ENCODE measurements at regions not wholly inside any gene's neighbourhood (a gene's known extent, or its start where the extent isn't known, plus 50 kb on each side); places are given as distances from the start of the nearest gene placed in this dataset.
"Not testable (repeated sequence)": the region's sequence is repeated elsewhere in the genome, so short reads cannot be mapped to it uniquely, and the experiment has no call there.

DNA sequence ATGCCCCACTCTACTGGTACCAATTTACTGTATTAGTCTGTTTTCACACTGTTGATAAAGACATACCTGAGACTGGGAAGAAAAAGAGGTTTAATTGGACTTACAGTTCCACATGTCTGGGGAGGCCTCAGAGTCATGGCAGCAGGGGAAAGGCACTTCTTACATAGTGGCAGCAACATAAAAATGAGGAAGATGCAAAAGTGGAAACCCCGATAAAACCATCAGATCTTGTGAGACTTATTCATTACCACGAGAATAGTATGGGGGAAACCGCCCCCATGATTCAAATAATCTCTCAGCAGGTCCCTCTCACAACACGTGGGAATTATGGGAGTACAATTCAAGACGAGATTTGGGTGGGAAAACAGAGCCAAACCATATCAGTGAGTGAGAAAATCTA, 251.2 kb downstream of the SATB1 start:
- H3K4me1 Mint-ChIP-seq; H3K36me3 Mint-ChIP-seq (ENCODE audit: insufficient read depth); H3K27ac Mint-ChIP-seq (ENCODE audit: low read depth); DNase-seq (ENCODE audit: low spot score in 2 of 2); H3K9me3 Mint-ChIP-seq; ATAC-seq (replicated peaks; ENCODE audit: extremely low read depth, poor library complexity, severe bottlenecking); H3K4me3 Mint-ChIP-seq: not testable (repeated sequence)
- peaks cover 21% of the 10 kb centered on the region for H3K27me3 Mint-ChIP-seq

DNA sequence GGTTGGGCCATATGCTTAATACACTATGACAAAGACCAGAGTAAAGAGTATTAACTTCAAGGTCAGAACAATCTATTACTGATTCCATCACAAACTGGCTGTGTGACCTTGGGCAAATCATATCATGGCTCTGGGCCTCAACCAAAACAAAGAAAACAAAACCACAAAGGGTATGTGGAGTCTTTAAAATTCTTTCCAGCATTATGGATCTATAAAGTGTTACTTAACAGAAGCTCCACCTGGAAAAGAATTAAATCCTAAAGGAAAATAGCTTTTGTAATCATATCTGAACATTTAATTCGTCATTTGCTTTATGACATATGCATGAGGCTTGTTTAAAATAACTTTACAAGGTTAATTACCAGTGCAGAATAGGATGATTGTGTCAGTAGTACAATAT, 265.5 kb downstream of the SATB1 start:
- H3K27me3 Mint-ChIP-seq, result peaks cover 23% of the 10 kb centered on the region

DNA sequence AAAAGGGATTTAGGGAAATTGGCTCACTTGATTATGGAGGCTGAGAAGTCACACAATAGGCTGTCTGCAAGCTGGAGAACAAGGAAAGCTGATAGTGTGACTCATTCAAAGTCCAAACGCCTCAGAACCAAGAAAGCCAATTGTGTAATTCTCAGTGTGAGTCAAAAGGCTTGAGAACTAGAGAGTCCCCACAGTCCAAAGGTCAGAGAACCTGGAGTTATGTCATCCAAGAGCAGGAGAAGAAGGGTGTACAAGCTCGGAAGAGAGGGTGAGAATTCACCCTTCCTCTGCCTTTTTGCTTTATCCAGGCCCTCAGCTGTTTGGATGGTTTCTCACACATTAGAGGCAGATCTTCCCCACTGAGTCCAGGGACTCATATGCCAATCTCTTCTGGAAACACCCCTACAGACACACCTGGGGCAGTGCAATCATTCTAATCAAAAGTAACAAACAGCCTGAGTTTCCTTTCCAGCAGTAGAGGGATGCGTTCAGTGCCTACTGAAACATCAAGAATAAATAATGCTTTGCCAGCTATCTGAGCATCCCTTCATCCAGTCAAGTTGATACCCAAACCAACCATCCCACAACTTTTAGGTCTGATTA, 271.5 kb downstream of the SATB1 start:
- Mint-ChIP-seq H3K4me3 (no peak overlapping the region), H3K4me1 (no peaks in the 10 kb centered on the region), H3K9me3 (no peaks in the 10 kb centered on the region), H3K27ac (ENCODE audit: low read depth) (no peak overlapping the region), H3K36me3 (ENCODE audit: insufficient read depth) (peaks cover 1% of the 10 kb centered on the region), H3K27me3 (peaks cover 29% of the 10 kb centered on the region)
- ATAC-seq (replicated peaks; ENCODE audit: extremely low read depth, poor library complexity, severe bottlenecking) (no peak), DNase-seq (ENCODE audit: low spot score in 2 of 2) (no peak)

More for the DNA sequence above, 265.5 kb downstream of the SATB1 start:
- no peak overlapping the region for H3K27ac Mint-ChIP-seq (ENCODE audit: low read depth)
- H3K9me3 Mint-ChIP-seq, result no peaks in the 10 kb centered on the region
- ATAC-seq (replicated peaks; ENCODE audit: extremely low read depth, poor library complexity, severe bottlenecking) (no peak), DNase-seq (ENCODE audit: low spot score in 2 of 2) (no peak)
- H3K4me1 Mint-ChIP-seq, result no peaks in the 10 kb centered on the region
- H3K36me3 Mint-ChIP-seq (ENCODE audit: insufficient read depth), result no peaks in the 10 kb centered on the region
- no peak overlapping the region for H3K4me3 Mint-ChIP-seq

DNA sequence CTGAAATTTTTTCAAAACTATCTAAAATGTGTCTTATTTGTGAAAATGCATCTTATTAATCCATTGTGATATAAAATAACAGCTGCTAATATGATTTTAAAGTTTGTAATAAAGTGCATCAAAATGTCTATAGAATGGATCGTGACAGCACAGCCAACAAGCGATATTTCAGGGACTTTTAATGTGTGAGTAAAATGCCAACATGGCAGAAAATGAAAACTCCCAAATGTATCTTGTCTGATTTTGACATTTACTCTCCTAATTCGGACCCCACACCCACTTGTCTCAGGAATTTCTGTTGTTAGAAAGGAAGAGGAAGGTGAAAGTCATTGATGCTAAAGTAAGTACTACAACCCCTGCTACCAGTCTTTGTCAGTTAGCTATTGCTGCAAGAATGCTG, 273.9 kb downstream of the SATB1 start:
- Mint-ChIP-seq H3K4me1 (no peaks in the 10 kb centered on the region), H3K4me3 (no peak overlapping the region), H3K9me3 (no peaks in the 10 kb centered on the region), H3K27ac (ENCODE audit: low read depth) (no peak overlapping the region), H3K36me3 (ENCODE audit: insufficient read depth) (peaks cover 1% of the 10 kb centered on the region), H3K27me3 (peaks cover 44% of the 10 kb centered on the region)
- ATAC-seq (replicated peaks; ENCODE audit: extremely low read depth, poor library complexity, severe bottlenecking) (no peak), DNase-seq (ENCODE audit: low spot score in 2 of 2) (no peak)

DNA sequence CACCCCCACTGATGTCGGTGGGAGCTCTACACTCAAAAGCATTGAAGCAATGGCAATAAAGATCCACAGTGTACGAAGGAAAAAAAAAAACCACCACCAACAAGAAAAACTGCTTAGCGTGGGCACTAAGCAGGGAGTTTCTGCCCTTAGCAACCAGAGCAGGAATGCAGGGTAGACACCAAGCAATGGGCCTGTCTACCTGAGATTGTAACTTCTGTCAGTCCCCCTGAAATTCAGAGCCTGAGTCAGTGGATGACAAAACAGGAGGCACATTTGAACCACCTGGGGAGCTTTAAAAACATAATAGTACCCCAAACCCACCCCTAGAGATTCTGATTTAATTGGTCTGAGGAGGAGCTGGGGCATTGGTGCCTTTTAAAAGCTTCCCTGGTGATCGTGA, 275.2 kb downstream of the SATB1 start:
- Mint-ChIP-seq H3K27me3 (peaks cover 55% of the 10 kb centered on the region), H3K4me3 (no peak overlapping the region), H3K27ac (ENCODE audit: low read depth) (no peak overlapping the region), H3K4me1 (no peaks in the 10 kb centered on the region), H3K9me3 (no peaks in the 10 kb centered on the region), H3K36me3 (ENCODE audit: insufficient read depth) (peaks cover 1% of the 10 kb centered on the region)
- ATAC-seq (replicated peaks; ENCODE audit: extremely low read depth, poor library complexity, severe bottlenecking), result no peak
- no peak for DNase-seq (ENCODE audit: low spot score in 2 of 2)

DNA sequence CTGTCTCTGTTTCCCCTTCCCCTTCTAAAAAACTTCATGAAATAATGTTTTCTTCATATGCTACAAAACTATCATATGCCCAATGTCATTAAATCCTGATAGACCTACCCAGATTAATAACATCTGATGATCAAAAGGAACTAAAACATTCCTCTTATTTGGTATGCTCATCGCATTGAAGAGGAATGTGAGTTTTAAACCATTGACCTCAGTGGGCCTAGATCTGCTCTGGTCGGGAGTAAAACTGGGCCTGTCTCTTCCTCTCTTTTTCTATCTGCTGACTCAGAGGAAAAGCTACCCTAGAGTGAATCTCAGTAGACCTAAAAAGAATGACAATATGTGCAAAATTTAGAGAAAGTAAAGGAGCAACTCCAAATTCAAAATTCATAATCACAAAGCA, 275.8 kb downstream of the SATB1 start:
- Mint-ChIP-seq H3K4me3 (no peak overlapping the region), H3K36me3 (ENCODE audit: insufficient read depth) (peaks cover 1% of the 10 kb centered on the region), H3K9me3 (no peaks in the 10 kb centered on the region), H3K4me1 (no peaks in the 10 kb centered on the region), H3K27ac (ENCODE audit: low read depth) (no peak overlapping the region), H3K27me3 (peaks cover 55% of the 10 kb centered on the region)
- DNase-seq (ENCODE audit: low spot score in 2 of 2) (no peak), ATAC-seq (replicated peaks; ENCODE audit: extremely low read depth, poor library complexity, severe bottlenecking) (no peak)

DNA sequence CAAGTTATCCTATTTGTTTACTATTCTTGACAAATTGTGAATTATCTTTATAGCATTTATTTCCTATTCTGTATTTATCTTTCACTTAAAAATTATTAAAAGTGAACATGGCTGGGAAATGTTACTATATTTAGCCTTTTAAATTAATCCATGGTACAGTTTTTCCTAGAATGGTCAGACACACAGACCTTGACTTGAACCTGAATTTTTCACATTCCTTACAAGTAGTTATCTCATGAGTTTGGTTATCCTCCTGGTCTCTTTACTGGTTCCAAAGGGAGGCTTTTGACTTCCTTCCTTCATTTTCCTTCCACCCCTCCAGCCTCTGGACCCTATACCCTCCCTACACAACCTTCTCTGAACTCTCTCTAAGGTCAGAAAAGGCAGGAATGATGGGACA, 280.6 kb downstream of the SATB1 start:
- Mint-ChIP-seq H3K27me3 (peaks cover 35% of the 10 kb centered on the region), H3K4me1 (no peaks in the 10 kb centered on the region), H3K36me3 (ENCODE audit: insufficient read depth) (no peaks in the 10 kb centered on the region), H3K4me3 (no peak overlapping the region), H3K9me3 (no peaks in the 10 kb centered on the region), H3K27ac (ENCODE audit: low read depth) (no peak overlapping the region)
- ATAC-seq (replicated peaks; ENCODE audit: extremely low read depth, poor library complexity, severe bottlenecking), result no peak
- no peak for DNase-seq (ENCODE audit: low spot score in 2 of 2)

DNA sequence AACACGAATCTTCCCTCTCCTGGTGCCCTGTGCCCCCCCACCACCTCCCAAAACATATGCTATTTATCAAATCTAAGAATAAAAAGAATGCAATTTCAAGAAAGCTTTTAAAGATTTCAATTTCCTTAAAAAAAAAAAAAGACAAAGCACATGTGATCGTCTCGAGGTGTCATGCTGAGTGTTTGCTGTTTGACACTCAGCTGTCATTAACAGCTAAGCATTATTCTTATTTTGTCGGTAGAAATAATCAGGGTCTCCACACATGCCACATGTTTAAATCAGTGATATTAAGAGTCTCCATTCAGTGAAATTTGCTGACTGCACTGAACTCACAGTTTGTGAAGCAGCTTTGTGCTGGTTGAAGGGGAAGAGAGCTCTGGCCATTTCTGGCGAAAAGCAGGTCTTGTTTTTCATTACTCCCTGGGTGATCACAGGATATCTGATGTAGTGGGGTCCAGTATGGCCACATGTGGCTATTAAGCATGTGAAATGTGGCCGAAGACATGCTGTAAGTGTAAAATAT, 281.8 kb downstream of the SATB1 start:
- H3K4me3 Mint-ChIP-seq, result no peak overlapping the region
- no peak for ATAC-seq (replicated peaks; ENCODE audit: extremely low read depth, poor library complexity, severe bottlenecking)
- H3K27ac Mint-ChIP-seq (ENCODE audit: low read depth), result no peak overlapping the region
- peaks cover 22% of the 10 kb centered on the region for H3K27me3 Mint-ChIP-seq
- no peaks in the 10 kb centered on the region for H3K9me3 Mint-ChIP-seq
- no peaks in the 10 kb centered on the region for H3K4me1 Mint-ChIP-seq
- no peak for DNase-seq (ENCODE audit: low spot score in 2 of 2)
- no peaks in the 10 kb centered on the region for H3K36me3 Mint-ChIP-seq (ENCODE audit: insufficient read depth)

DNA sequence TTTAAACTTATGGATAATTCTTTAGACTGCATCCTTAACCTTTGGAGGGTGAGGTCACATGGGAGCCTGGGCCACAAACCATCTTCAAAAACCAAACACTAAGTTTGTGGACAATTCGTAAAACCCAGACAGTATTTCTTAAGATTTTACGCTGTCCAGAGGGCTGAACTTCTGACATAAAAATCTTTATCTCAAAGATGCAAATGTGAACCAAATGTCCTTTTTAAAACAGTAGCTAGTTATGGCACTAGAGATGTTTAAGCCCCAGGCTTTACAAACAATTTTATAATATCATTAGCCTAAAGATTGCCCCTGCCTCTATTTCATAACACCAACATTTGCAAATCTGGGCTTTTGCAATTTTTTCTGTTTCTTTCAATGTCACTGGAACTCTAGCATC, 287.2 kb downstream of the SATB1 start:
- Mint-ChIP-seq H3K4me3 (no peak overlapping the region), H3K9me3 (no peaks in the 10 kb centered on the region), H3K27me3 (no peaks in the 10 kb centered on the region), H3K4me1 (no peaks in the 10 kb centered on the region), H3K27ac (ENCODE audit: low read depth) (no peak overlapping the region), H3K36me3 (ENCODE audit: insufficient read depth) (no peaks in the 10 kb centered on the region)
- DNase-seq (ENCODE audit: low spot score in 2 of 2), result no peak
- no peak for ATAC-seq (replicated peaks; ENCODE audit: extremely low read depth, poor library complexity, severe bottlenecking)

DNA sequence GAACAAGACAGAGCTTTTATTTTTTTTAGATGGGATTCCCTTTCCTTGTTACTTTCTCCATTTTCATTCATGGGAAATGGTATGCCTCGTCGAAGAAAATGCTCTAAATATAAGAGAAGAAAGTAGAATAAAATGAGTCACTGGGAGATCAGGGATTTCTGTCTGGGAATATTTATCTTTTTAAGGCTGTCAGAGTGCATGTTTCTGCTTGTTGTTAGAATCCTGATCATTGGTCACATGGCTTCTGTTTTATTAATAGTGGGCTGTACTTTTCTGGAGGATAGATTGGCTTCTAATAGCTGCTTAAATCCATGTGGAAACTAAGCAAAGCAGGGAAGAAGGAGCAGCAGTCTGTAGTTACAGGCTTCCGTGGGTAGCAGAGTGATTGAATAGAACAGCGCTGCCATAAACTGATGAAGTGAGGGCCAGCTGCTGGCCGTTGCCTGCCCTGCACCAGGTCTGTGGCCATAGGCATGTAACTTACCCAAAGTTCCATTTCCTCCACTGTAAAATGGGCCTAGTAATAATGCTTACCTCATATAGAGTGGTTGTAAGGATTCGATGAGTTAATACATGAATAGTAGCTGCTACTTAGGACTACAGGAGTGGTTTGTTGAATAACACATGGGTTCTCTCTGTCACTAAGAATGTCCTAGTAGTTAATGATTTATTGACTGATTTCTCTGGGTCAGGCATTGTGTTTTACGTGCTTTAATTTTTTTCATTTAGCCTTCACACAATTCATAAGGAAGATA, 289.9 kb downstream of the SATB1 start:
- H3K9me3 Mint-ChIP-seq, result no peaks in the 10 kb centered on the region
- no peak overlapping the region for H3K4me3 Mint-ChIP-seq
- no peaks in the 10 kb centered on the region for H3K4me1 Mint-ChIP-seq
- H3K27me3 Mint-ChIP-seq, result no peaks in the 10 kb centered on the region
- H3K27ac Mint-ChIP-seq (ENCODE audit: low read depth), result no peak overlapping the region
- H3K36me3 Mint-ChIP-seq (ENCODE audit: insufficient read depth), result no peaks in the 10 kb centered on the region
- DNase-seq (ENCODE audit: low spot score in 2 of 2) (no peak), ATAC-seq (replicated peaks; ENCODE audit: extremely low read depth, poor library complexity, severe bottlenecking) (no peak)

DNA sequence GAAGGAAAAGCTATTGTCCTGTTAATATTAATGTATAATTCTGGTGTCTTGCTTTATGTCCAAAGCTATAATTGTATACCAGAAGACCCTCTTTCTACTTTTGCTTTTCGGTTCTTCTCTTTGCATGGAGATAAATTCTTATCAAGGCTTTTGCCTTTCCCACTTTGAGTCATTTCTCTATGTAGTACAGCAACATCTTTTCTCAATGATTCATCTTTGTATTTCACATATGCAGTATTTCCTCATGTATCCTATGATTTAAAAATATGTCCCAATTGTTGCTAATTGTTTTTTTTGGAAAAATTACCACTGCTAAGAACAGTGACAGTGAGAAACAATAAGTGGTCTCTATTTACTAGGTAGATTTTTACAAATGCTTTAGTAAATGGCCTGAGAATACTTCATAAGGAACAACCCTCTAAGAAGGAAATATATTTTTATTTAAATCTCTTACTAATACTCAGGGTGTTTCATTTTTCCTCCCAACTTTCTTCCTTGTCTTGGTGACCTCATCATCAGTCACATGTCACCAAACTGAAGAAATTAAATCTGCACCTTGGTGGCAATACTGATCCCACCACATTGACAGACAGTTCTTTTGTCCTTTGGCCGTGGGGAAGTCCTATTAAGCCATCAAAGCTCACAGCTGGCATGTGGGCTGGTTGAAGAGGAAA, 290.6 kb downstream of the SATB1 start:
- Mint-ChIP-seq H3K4me3 (no peak overlapping the region), H3K27ac (ENCODE audit: low read depth) (no peak overlapping the region), H3K36me3 (ENCODE audit: insufficient read depth) (no peaks in the 10 kb centered on the region), H3K4me1 (no peaks in the 10 kb centered on the region), H3K9me3 (no peaks in the 10 kb centered on the region), H3K27me3 (no peaks in the 10 kb centered on the region)
- ATAC-seq (replicated peaks; ENCODE audit: extremely low read depth, poor library complexity, severe bottlenecking), result no peak
- no peak for DNase-seq (ENCODE audit: low spot score in 2 of 2)

DNA sequence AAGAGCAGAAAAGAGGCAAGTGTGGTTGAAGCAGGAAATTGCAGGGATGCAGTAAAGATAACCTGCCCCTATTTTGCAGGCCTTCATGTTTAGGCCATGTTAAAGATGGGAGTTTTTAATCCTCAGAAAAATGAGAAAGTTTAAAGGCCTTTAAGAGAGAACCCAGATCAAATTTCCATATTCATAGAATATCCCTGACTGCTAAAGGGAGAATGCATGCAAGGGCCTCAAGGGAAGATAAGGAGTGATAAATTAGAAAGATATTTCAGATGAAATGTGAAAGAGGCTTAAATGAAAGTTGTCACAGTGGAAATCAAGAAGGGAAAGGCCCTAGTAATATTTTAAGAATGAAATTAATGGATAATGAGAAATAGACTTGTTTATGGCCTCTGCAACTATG, 292.1 kb downstream of the SATB1 start:
- Mint-ChIP-seq H3K4me1 (no peaks in the 10 kb centered on the region), H3K9me3 (no peaks in the 10 kb centered on the region), H3K4me3 (no peak overlapping the region), H3K27me3 (no peaks in the 10 kb centered on the region), H3K27ac (ENCODE audit: low read depth) (no peak overlapping the region), H3K36me3 (ENCODE audit: insufficient read depth) (no peaks in the 10 kb centered on the region)
- ATAC-seq (replicated peaks; ENCODE audit: extremely low read depth, poor library complexity, severe bottlenecking), result no peak
- DNase-seq (ENCODE audit: low spot score in 2 of 2), result no peak
